ENCODE measurements at regions not wholly inside any gene's neighbourhood (a gene's known extent, or its start where the extent isn't known, plus 50 kb on each side); places are given as distances from the start of the nearest gene placed in this dataset.

DNA sequence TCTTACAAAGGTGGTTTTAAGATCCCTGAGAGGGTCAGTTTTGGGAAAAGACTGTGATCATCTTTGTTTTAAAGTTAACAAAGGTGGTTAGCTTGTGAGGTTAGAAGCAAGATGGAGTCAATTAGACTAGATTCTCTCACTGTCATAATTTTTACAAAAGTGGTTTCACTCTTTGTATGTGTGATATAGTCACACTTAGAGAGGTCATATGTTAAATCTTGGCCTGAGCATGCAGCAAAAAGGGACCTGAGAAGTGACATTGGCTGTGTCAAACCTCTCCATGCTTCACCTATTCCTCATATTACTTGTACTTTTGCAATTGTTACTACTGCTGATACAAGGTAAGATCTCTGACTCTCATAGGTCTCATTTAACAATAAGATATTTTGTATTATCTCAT, 368.0 kb downstream of the TBC1D32 start:
- TF ChIP-seq, protein P1, sequence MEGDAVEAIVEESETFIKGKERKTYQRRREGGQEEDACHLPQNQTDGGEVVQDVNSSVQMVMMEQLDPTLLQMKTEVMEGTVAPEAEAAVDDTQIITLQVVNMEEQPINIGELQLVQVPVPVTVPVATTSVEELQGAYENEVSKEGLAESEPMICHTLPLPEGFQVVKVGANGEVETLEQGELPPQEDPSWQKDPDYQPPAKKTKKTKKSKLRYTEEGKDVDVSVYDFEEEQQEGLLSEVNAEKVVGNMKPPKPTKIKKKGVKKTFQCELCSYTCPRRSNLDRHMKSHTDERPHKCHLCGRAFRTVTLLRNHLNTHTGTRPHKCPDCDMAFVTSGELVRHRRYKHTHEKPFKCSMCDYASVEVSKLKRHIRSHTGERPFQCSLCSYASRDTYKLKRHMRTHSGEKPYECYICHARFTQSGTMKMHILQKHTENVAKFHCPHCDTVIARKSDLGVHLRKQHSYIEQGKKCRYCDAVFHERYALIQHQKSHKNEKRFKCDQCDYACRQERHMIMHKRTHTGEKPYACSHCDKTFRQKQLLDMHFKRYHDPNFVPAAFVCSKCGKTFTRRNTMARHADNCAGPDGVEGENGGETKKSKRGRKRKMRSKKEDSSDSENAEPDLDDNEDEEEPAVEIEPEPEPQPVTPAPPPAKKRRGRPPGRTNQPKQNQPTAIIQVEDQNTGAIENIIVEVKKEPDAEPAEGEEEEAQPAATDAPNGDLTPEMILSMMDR (IDR thresholded peaks at IDR 0.05): no peak
- TF ChIP-seq RELA (CRISPR knock-in tag; IDR thresholded peaks at IDR 0.05; ENCODE audit: borderline replicate concordance) (no peak), ZBTB21 (CRISPR knock-in tag; IDR thresholded peaks at IDR 0.05; ENCODE audit: borderline replicate concordance) (no peak), ZNF416 (CRISPR knock-in tag; IDR thresholded peaks at IDR 0.05) (no peak)
- TF ChIP-seq, protein P2, sequence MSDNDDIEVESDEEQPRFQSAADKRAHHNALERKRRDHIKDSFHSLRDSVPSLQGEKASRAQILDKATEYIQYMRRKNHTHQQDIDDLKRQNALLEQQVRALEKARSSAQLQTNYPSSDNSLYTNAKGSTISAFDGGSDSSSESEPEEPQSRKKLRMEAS (CRISPR knock-in tag; IDR thresholded peaks at IDR 0.05): no peak
